ENCODE measurements at regions not wholly inside any gene's neighbourhood (a gene's known extent, or its start where the extent isn't known, plus 50 kb on each side); places are given as distances from the start of the nearest gene placed in this dataset.

- Histone ChIP-seq H3K27me3 (ENCODE audit: insufficient read depth, low read length, poor library complexity, severe bottlenecking) (no peaks in the 10 kb centered on the region), H4K20me1 (ENCODE audit: insufficient read depth, low read length, poor library complexity, severe bottlenecking) (no peaks in the 10 kb centered on the region), H3F3A (ENCODE audit: low read depth) (no peaks in the 10 kb centered on the region), H3K9me2 (replicated peaks; ENCODE audit: low read depth, low read length) (no peaks in the 10 kb centered on the region), H3K36me3 (ENCODE audit: insufficient read depth, low read length) (no peaks in the 10 kb centered on the region), H3K4me1 (ENCODE audit: insufficient read depth, low read length, poor library complexity, severe bottlenecking) (no peaks in the 10 kb centered on the region), H2AFZ (ENCODE audit: low read length) (no peak overlapping the region), H3K9me3 (ENCODE audit: insufficient read depth, low read depth, low read length) (no peaks in the 10 kb centered on the region), H3K4me3 (ENCODE audit: low read length, poor library complexity, severe bottlenecking) (no peak overlapping the region), H3K9ac (ENCODE audit: low read depth, low read length, poor library complexity, severe bottlenecking) (no peak overlapping the region), H3K4me2 (ENCODE audit: low read depth, low read length, poor library complexity, severe bottlenecking) (no peak overlapping the region), H3K79me2 (ENCODE audit: insufficient read depth, low read length) (no peaks in the 10 kb centered on the region)
- TF ChIP-seq EZH2phosphoT487 (IDR thresholded peaks at IDR 0.05; ENCODE audit: borderline replicate concordance), result no peak
- TF ChIP-seq, protein P1, sequence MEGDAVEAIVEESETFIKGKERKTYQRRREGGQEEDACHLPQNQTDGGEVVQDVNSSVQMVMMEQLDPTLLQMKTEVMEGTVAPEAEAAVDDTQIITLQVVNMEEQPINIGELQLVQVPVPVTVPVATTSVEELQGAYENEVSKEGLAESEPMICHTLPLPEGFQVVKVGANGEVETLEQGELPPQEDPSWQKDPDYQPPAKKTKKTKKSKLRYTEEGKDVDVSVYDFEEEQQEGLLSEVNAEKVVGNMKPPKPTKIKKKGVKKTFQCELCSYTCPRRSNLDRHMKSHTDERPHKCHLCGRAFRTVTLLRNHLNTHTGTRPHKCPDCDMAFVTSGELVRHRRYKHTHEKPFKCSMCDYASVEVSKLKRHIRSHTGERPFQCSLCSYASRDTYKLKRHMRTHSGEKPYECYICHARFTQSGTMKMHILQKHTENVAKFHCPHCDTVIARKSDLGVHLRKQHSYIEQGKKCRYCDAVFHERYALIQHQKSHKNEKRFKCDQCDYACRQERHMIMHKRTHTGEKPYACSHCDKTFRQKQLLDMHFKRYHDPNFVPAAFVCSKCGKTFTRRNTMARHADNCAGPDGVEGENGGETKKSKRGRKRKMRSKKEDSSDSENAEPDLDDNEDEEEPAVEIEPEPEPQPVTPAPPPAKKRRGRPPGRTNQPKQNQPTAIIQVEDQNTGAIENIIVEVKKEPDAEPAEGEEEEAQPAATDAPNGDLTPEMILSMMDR (conservative IDR thresholded peaks at IDR 0.05; ENCODE audit: low read length), result no peak
Observed at GRCh38 chr3:87761795-87762194, 297.0 kb downstream of the CGGBP1 start.

DNA sequence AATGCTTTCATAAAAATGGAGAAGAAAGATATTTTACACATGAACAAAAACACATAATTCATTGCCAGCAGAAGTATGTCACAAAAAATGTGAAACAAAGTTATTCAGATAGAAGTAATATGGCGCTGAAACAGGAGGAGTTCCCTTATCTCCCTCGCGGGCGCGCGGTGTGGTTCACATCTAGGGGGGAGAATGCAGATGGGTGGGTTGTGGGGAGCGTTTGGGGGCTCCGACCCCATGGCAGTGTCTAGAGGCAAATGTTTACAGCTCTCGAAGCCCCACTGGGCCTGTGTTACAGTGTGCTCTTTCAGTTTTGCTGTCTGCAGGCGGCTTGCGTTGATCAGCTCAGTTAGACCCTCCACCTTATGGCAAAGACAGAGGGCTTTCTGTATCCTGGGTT lies 297.5 kb downstream of the CGGBP1 start:
- H3K4me3 ChIP-seq (ENCODE audit: low read length, poor library complexity, severe bottlenecking), result no peak overlapping the region
- H3K36me3 ChIP-seq (ENCODE audit: insufficient read depth, low read length), result no peaks in the 10 kb centered on the region
- H2AFZ ChIP-seq (ENCODE audit: low read length), result no peak overlapping the region
- H3K9me3 ChIP-seq (ENCODE audit: insufficient read depth, low read depth, low read length), result no peaks in the 10 kb centered on the region
- H3K4me1 ChIP-seq (ENCODE audit: insufficient read depth, low read length, poor library complexity, severe bottlenecking), result no peaks in the 10 kb centered on the region
- no peaks in the 10 kb centered on the region for H4K20me1 ChIP-seq (ENCODE audit: insufficient read depth, low read length, poor library complexity, severe bottlenecking)
- no peak overlapping the region for H3K4me2 ChIP-seq (ENCODE audit: low read depth, low read length, poor library complexity, severe bottlenecking)
- H3K79me2 ChIP-seq (ENCODE audit: insufficient read depth, low read length), result no peaks in the 10 kb centered on the region
- no peaks in the 10 kb centered on the region for H3F3A ChIP-seq (ENCODE audit: low read depth)
- TF ChIP-seq, protein P1 (conservative IDR thresholded peaks at IDR 0.05; ENCODE audit: low read length), result no peak
- no peak for TF ChIP-seq EZH2phosphoT487 (IDR thresholded peaks at IDR 0.05; ENCODE audit: borderline replicate concordance)
- H3K27me3 ChIP-seq (ENCODE audit: insufficient read depth, low read length, poor library complexity, severe bottlenecking), result no peaks in the 10 kb centered on the region
- H3K9me2 ChIP-seq (replicated peaks; ENCODE audit: low read depth, low read length), result no peaks in the 10 kb centered on the region
- no peak overlapping the region for H3K9ac ChIP-seq (ENCODE audit: low read depth, low read length, poor library complexity, severe bottlenecking)

- Histone ChIP-seq H3K4me1 (ENCODE audit: insufficient read depth, low read length, poor library complexity, severe bottlenecking) (no peaks in the 10 kb centered on the region), H3K9me3 (ENCODE audit: insufficient read depth, low read depth, low read length) (no peaks in the 10 kb centered on the region), H3K79me2 (ENCODE audit: insufficient read depth, low read length) (no peaks in the 10 kb centered on the region), H3K4me3 (ENCODE audit: low read length, poor library complexity, severe bottlenecking) (no peak overlapping the region), H2AFZ (ENCODE audit: low read length) (no peak overlapping the region), H3K9ac (ENCODE audit: low read depth, low read length, poor library complexity, severe bottlenecking) (no peak overlapping the region), H3K36me3 (ENCODE audit: insufficient read depth, low read length) (no peaks in the 10 kb centered on the region), H3F3A (ENCODE audit: low read depth) (no peaks in the 10 kb centered on the region), H3K4me2 (ENCODE audit: low read depth, low read length, poor library complexity, severe bottlenecking) (no peak overlapping the region), H3K27me3 (ENCODE audit: insufficient read depth, low read length, poor library complexity, severe bottlenecking) (no peaks in the 10 kb centered on the region), H4K20me1 (ENCODE audit: insufficient read depth, low read length, poor library complexity, severe bottlenecking) (no peaks in the 10 kb centered on the region), H3K9me2 (replicated peaks; ENCODE audit: low read depth, low read length) (no peaks in the 10 kb centered on the region)
- no peak for TF ChIP-seq EZH2phosphoT487 (IDR thresholded peaks at IDR 0.05; ENCODE audit: borderline replicate concordance)
- TF ChIP-seq, protein P1 (conservative IDR thresholded peaks at IDR 0.05; ENCODE audit: low read length), result no peak
Observed at GRCh38 chr3:87756616-87757015, 302.2 kb downstream of the CGGBP1 start.
